ENCODE measurements at regions not wholly inside any gene's neighbourhood (a gene's known extent, or its start where the extent isn't known, plus 50 kb on each side); places are given as distances from the start of the nearest gene placed in this dataset.

GRCh38 chr18:38237796-38238195 lies 672.2 kb upstream of the CELF4 start:
- Histone ChIP-seq H3K27me3 (ENCODE audit: insufficient read depth, low read length) (no peaks in the 10 kb centered on the region), H3K27ac (ENCODE audit: low read depth, low read length) (no peak overlapping the region), H3K36me3 (ENCODE audit: insufficient read depth, low read length) (no peaks in the 10 kb centered on the region), H3K9me3 (ENCODE audit: control insufficient read depth in 1 of 2, low read length in 2 of 2) (no peaks in the 10 kb centered on the region), H3K4me3 (ENCODE audit: low read length in 2 of 2) (no peak overlapping the region), H3K4me1 (ENCODE audit: insufficient read depth, low read length) (no peaks in the 10 kb centered on the region)
- DNase-seq = no peak
- peaks cover 0 to 15% (median 2%) of the 10 kb centered on the region in 8 donors for H3K9me3 Mint-ChIP-seq
- POLR2A ChIA-PET (ENCODE audit: partially characterized antibody) = no interaction called here
- H3K4me3 Mint-ChIP-seq = no peak overlapping the region
- CTCF ChIA-PET (ENCODE audit: partially characterized antibody) = no interaction called here
- H3K27me3 Mint-ChIP-seq = no peaks in the 10 kb centered on the region
- H3K4me1 Mint-ChIP-seq = no peaks in the 10 kb centered on the region
- no peak overlapping the region for H3K27ac Mint-ChIP-seq
- intact Hi-C loops (cut with micrococcal nuclease) = no loop called here
- no peaks in the 10 kb centered on the region for H3K36me3 Mint-ChIP-seq

GRCh38 chr18:38221476-38222100 lies 656.0 kb upstream of the CELF4 start:
- no peak for DNase-seq
- Histone ChIP-seq H3K27ac (ENCODE audit: low read depth, low read length) (no peak overlapping the region), H3K36me3 (ENCODE audit: insufficient read depth, low read length) (no peaks in the 10 kb centered on the region), H3K4me1 (ENCODE audit: insufficient read depth, low read length) (no peaks in the 10 kb centered on the region), H3K27me3 (ENCODE audit: insufficient read depth, low read length) (no peaks in the 10 kb centered on the region), H3K9me3 (ENCODE audit: control insufficient read depth in 1 of 2, low read length in 2 of 2) (no peaks in the 10 kb centered on the region), H3K4me3 (ENCODE audit: low read length in 2 of 2) (no peak overlapping the region)
- Mint-ChIP-seq H3K27me3 (no peaks in the 10 kb centered on the region), H3K4me1 (no peaks in the 10 kb centered on the region), H3K9me3 (peaks cover 2 to 24% (median 6%) of the 10 kb centered on the region in 8 donors), H3K36me3 (no peaks in the 10 kb centered on the region), H3K4me3 (no peak overlapping the region), H3K27ac (no peak overlapping the region)
- CTCF ChIA-PET (ENCODE audit: partially characterized antibody) = no interaction called here
- intact Hi-C loops (cut with micrococcal nuclease) = no loop called here
- POLR2A ChIA-PET (ENCODE audit: partially characterized antibody) = no interaction called here

GRCh38 chr18:38198956-38199355 lies 633.4 kb upstream of the CELF4 start:
- Mint-ChIP-seq H3K27me3 (no peaks in the 10 kb centered on the region), H3K27ac (no peak overlapping the region), H3K36me3 (no peaks in the 10 kb centered on the region), H3K9me3 (peaks cover 0 to 8% (median 1%) of the 10 kb centered on the region in 8 donors), H3K4me1 (no peaks in the 10 kb centered on the region), H3K4me3 (no peak overlapping the region)
- Histone ChIP-seq H3K27ac (ENCODE audit: low read depth, low read length) (no peak overlapping the region), H3K9me3 (ENCODE audit: control insufficient read depth in 1 of 2, low read length in 2 of 2) (no peaks in the 10 kb centered on the region), H3K4me1 (ENCODE audit: insufficient read depth, low read length) (no peaks in the 10 kb centered on the region), H3K4me3 (ENCODE audit: low read length in 2 of 2) (no peak overlapping the region), H3K27me3 (ENCODE audit: insufficient read depth, low read length) (no peaks in the 10 kb centered on the region), H3K36me3 (ENCODE audit: insufficient read depth, low read length) (no peaks in the 10 kb centered on the region)
- ChIA-PET CTCF (ENCODE audit: partially characterized antibody) (no interaction called here), POLR2A (ENCODE audit: partially characterized antibody) (no interaction called here)
- intact Hi-C loops (cut with micrococcal nuclease) = no loop called here
- DNase-seq = no peak

GRCh38 chr18:38198526-38198925 lies 632.9 kb upstream of the CELF4 start:
- intact Hi-C loops (cut with micrococcal nuclease) = no loop called here
- H3K27me3 ChIP-seq (ENCODE audit: insufficient read depth, low read length) = no peaks in the 10 kb centered on the region
- no peaks in the 10 kb centered on the region for H3K4me1 ChIP-seq (ENCODE audit: insufficient read depth, low read length)
- Mint-ChIP-seq H3K4me1 (no peaks in the 10 kb centered on the region), H3K4me3 (no peak overlapping the region), H3K27ac (no peak overlapping the region), H3K36me3 (no peaks in the 10 kb centered on the region), H3K9me3 (peaks cover 0 to 8% (median 2%) of the 10 kb centered on the region in 8 donors), H3K27me3 (no peaks in the 10 kb centered on the region)
- no peak overlapping the region for H3K27ac ChIP-seq (ENCODE audit: low read depth, low read length)
- ChIA-PET CTCF (ENCODE audit: partially characterized antibody) (no interaction called here), POLR2A (ENCODE audit: partially characterized antibody) (no interaction called here)
- H3K36me3 ChIP-seq (ENCODE audit: insufficient read depth, low read length) = no peaks in the 10 kb centered on the region
- H3K4me3 ChIP-seq (ENCODE audit: low read length in 2 of 2) = no peak overlapping the region
- no peak for DNase-seq
- H3K9me3 ChIP-seq (ENCODE audit: control insufficient read depth in 1 of 2, low read length in 2 of 2) = no peaks in the 10 kb centered on the region

- Mint-ChIP-seq H3K27ac (no peak overlapping the region), H3K9me3 (peaks cover 0 to 9% (median 8%) of the 10 kb centered on the region in 8 donors)
Observed at GRCh38 chr18:38186491-38186890, 620.9 kb upstream of the CELF4 start.

GRCh38 chr18:38174594-38174993 lies 609.0 kb upstream of the CELF4 start:
- ChIA-PET CTCF (ENCODE audit: partially characterized antibody) (no interaction called here), POLR2A (ENCODE audit: partially characterized antibody) (no interaction called here)

More at GRCh38 chr18:38186491-38186890, 620.9 kb upstream of the CELF4 start:
- no peak for DNase-seq
- Histone ChIP-seq H3K9me3 (ENCODE audit: control insufficient read depth in 1 of 2, low read length in 2 of 2) (no peaks in the 10 kb centered on the region), H3K4me3 (ENCODE audit: low read length in 2 of 2) (no peak overlapping the region), H3K4me1 (ENCODE audit: insufficient read depth, low read length) (no peaks in the 10 kb centered on the region), H3K27me3 (ENCODE audit: insufficient read depth, low read length) (no peaks in the 10 kb centered on the region), H3K27ac (ENCODE audit: low read depth, low read length) (no peak overlapping the region), H3K36me3 (ENCODE audit: insufficient read depth, low read length) (no peaks in the 10 kb centered on the region)
- no peaks in the 10 kb centered on the region for H3K4me1 Mint-ChIP-seq
- no peak overlapping the region for H3K4me3 Mint-ChIP-seq
- no peaks in the 10 kb centered on the region for H3K27me3 Mint-ChIP-seq
- no peaks in the 10 kb centered on the region for H3K36me3 Mint-ChIP-seq
- ChIA-PET POLR2A (ENCODE audit: partially characterized antibody) (no interaction called here), CTCF (ENCODE audit: partially characterized antibody) (no interaction called here)
- intact Hi-C loops (cut with micrococcal nuclease) = no loop called here

GRCh38 chr18:38174173-38174572 lies 608.6 kb upstream of the CELF4 start:
- no peaks in the 10 kb centered on the region for H3K27me3 ChIP-seq (ENCODE audit: insufficient read depth, low read length)
- Mint-ChIP-seq H3K27ac (no peak overlapping the region), H3K4me3 (no peak overlapping the region), H3K27me3 (no peaks in the 10 kb centered on the region), H3K36me3 (no peaks in the 10 kb centered on the region), H3K9me3 (peaks cover 0 to 8% (median 0%) of the 10 kb centered on the region in 8 donors), H3K4me1 (no peaks in the 10 kb centered on the region)
- no peaks in the 10 kb centered on the region for H3K9me3 ChIP-seq (ENCODE audit: control insufficient read depth in 1 of 2, low read length in 2 of 2)
- intact Hi-C loops (cut with micrococcal nuclease) = no loop called here
- H3K4me3 ChIP-seq (ENCODE audit: low read length in 2 of 2) = no peak overlapping the region
- H3K4me1 ChIP-seq (ENCODE audit: insufficient read depth, low read length) = no peaks in the 10 kb centered on the region
- DNase-seq = no peak
- no peaks in the 10 kb centered on the region for H3K36me3 ChIP-seq (ENCODE audit: insufficient read depth, low read length)
- H3K27ac ChIP-seq (ENCODE audit: low read depth, low read length) = no peak overlapping the region
- CTCF ChIA-PET (ENCODE audit: partially characterized antibody) = no interaction called here
- POLR2A ChIA-PET (ENCODE audit: partially characterized antibody) = no interaction called here

More at GRCh38 chr18:38174594-38174993, 609.0 kb upstream of the CELF4 start:
- Histone ChIP-seq H3K9me3 (ENCODE audit: control insufficient read depth in 1 of 2, low read length in 2 of 2) (no peaks in the 10 kb centered on the region), H3K36me3 (ENCODE audit: insufficient read depth, low read length) (no peaks in the 10 kb centered on the region), H3K27me3 (ENCODE audit: insufficient read depth, low read length) (no peaks in the 10 kb centered on the region), H3K4me1 (ENCODE audit: insufficient read depth, low read length) (no peaks in the 10 kb centered on the region), H3K4me3 (ENCODE audit: low read length in 2 of 2) (no peak overlapping the region), H3K27ac (ENCODE audit: low read depth, low read length) (no peak overlapping the region)
- Mint-ChIP-seq H3K27ac (no peak overlapping the region), H3K9me3 (peaks cover 0 to 5% (median 3%) of the 10 kb centered on the region in 8 donors), H3K4me3 (no peak overlapping the region), H3K27me3 (no peaks in the 10 kb centered on the region), H3K4me1 (no peaks in the 10 kb centered on the region), H3K36me3 (no peaks in the 10 kb centered on the region)
- no peak for DNase-seq
- intact Hi-C loops (cut with micrococcal nuclease) = no loop called here

- H3K36me3 Mint-ChIP-seq = no peaks in the 10 kb centered on the region
- H3K27ac ChIP-seq (ENCODE audit: low read depth, low read length) = no peak overlapping the region
- no peak overlapping the region for H3K4me3 ChIP-seq (ENCODE audit: low read length in 2 of 2)
- peaks cover 0 to 5% (median 0%) of the 10 kb centered on the region in 8 donors for H3K9me3 Mint-ChIP-seq
- intact Hi-C loops (cut with micrococcal nuclease) = no loop called here
- H3K27me3 ChIP-seq (ENCODE audit: insufficient read depth, low read length) = no peaks in the 10 kb centered on the region
- H3K4me3 Mint-ChIP-seq = no peak overlapping the region
- no peaks in the 10 kb centered on the region for H3K36me3 ChIP-seq (ENCODE audit: insufficient read depth, low read length)
- no peaks in the 10 kb centered on the region for H3K27me3 Mint-ChIP-seq
- POLR2A ChIA-PET (ENCODE audit: partially characterized antibody) = no interaction called here
- no peaks in the 10 kb centered on the region for H3K4me1 ChIP-seq (ENCODE audit: insufficient read depth, low read length)
- no peak for DNase-seq
- no peaks in the 10 kb centered on the region for H3K9me3 ChIP-seq (ENCODE audit: control insufficient read depth in 1 of 2, low read length in 2 of 2)
- CTCF ChIA-PET (ENCODE audit: partially characterized antibody) = no interaction called here
- H3K27ac Mint-ChIP-seq = no peak overlapping the region
- H3K4me1 Mint-ChIP-seq = no peaks in the 10 kb centered on the region
Observed at GRCh38 chr18:38170845-38171244, 605.2 kb upstream of the CELF4 start.

All from CD4-positive, alpha-beta memory T cell (primary cell).